K562 (cell line): ENCODE measurements at regions not wholly inside any gene's neighbourhood (a gene's known extent, or its start where the extent isn't known, plus 50 kb on each side); places are given as distances from the start of the nearest gene placed in this dataset.

ENCODE experiments used
- ATAC-seq: fragments of 200-7000 bp; cut with Tn5 transposase; 3 replicates; pipeline ENCODE4 v1.9.1; 2020; ENCODE audit warnings: moderate library complexity
- BruUV-seq: library from RNA; stranded (reverse); fragments of 400-500 nt; replicated peaks from 2 replicates; lab custom pipeline; 2021; lab: Mats Ljungman, UMichigan
- CTCF ChIA-PET: fragments of 300-600 bp; formaldehyde crosslinking; extraction: SDS; loops from one replicate; lab custom pipeline; 2021; ENCODE audit warnings: low intra/inter-chr PET ratio; lab: Yijun Ruan, JAX
- POLR2A ChIA-PET: fragments of 300-600, 350-650 bp; sonication (Branson Sonifier 250); formaldehyde crosslinking; extraction: SDS; loops from one replicate; lab custom pipeline; 2021; ENCODE audit warnings: antibody characterized with exemption, inconsistent platforms; lab: Yijun Ruan, JAX
- DNase-seq, 4 experiments: peaks; one replicate each; pipeline versions ENCODE4 v3.0.0 to v3.0.0-alpha.2; 2011 to 2018; ENCODE audit warnings: low spot score in 3 of 4, mixed read lengths in 3 of 4; ENCODE audit errors: extremely low read depth in 1 of 4
- FAIRE-seq: peaks from 2 replicates; lab custom pipeline; 2011; peaks lifted over from hg19 to GRCh38; lab: Jason Lieb, UNC
- H2AFZ ChIP-seq: 2 replicates; pipeline ENCODE4 v1.6.0; 2011; ENCODE audit warnings: low read depth, low read length, control low read depth, inconsistent platforms
- H3K27ac ChIP-seq: fragments of 200-600 bp; 3 replicates; pipeline ENCODE4 v1.8.0; 2011; ENCODE audit warnings: low read depth, mild to moderate bottlenecking, control low read depth, inconsistent platforms, low read length, moderate library complexity, mixed read lengths; ENCODE audit errors: extremely low read depth
- H3K27me3 ChIP-seq, 2 experiments: fragments of 300-600 bp in 1 of 2; 2 replicates in 1 of 2; 3 replicates in 1 of 2; pipeline versions ENCODE4 v1.6.0 to v1.8.0; 2011; ENCODE audit warnings: inconsistent platforms in 2 of 2, low read length in 2 of 2, mild to moderate bottlenecking in 1 of 2, mixed read lengths in 1 of 2, moderate library complexity in 1 of 2; ENCODE audit not compliant: control insufficient read depth in 2 of 2, insufficient read depth in 2 of 2
- H3K36me3 ChIP-seq: fragments of 300-600 bp; 3 replicates; pipeline ENCODE4 v1.8.0; 2011; ENCODE audit warnings: mild to moderate bottlenecking, low read length, inconsistent platforms; ENCODE audit not compliant: control insufficient read depth, insufficient read depth
- H3K4me1 ChIP-seq, 2 experiments: fragments of 200-600 bp in 1 of 2; replicated peaks in 1 of 2; 2 replicates in 1 of 2; 3 replicates in 1 of 2; pipeline versions ENCODE4 v1.5.1 to v1.8.0; 2011; ENCODE audit warnings: inconsistent platforms in 2 of 2, low read length in 2 of 2, mild to moderate bottlenecking in 1 of 2, mixed read lengths in 1 of 2, moderate library complexity in 1 of 2; ENCODE audit not compliant: control insufficient read depth in 2 of 2, insufficient read depth in 2 of 2
- H3K4me2 ChIP-seq: 2 replicates; pipeline ENCODE4 v1.6.1; 2011; ENCODE audit warnings: low read length, control low read depth, inconsistent platforms, mixed read lengths; ENCODE audit not compliant: insufficient read depth
- H3K4me3 ChIP-seq: fragments of 200-600 bp; sonication (generic), shearing (Covaris generic); 2 replicates; pipeline ENCODE4 v1.5.1; 2016; ENCODE audit warnings: control low read depth, inconsistent platforms
- H3K79me2 ChIP-seq: fragments of 200-600 bp; 3 replicates; pipeline ENCODE4 v1.8.0; 2011; ENCODE audit warnings: low read length, inconsistent platforms; ENCODE audit not compliant: control insufficient read depth, insufficient read depth
- H3K9ac ChIP-seq, 2 experiments: 2 replicates each; pipeline versions ENCODE4 v1.6.0 to v1.6.1; 2011; ENCODE audit warnings: low read depth in 2 of 2, low read length in 2 of 2, control low read depth in 1 of 2, inconsistent platforms in 1 of 2, mild to moderate bottlenecking in 1 of 2, mixed read lengths in 1 of 2; ENCODE audit not compliant: insufficient read depth in 1 of 2
- H3K9me1 ChIP-seq: one replicate; pipeline ENCODE4 v1.6.0; 2011; ENCODE audit warnings: inconsistent platforms, mild to moderate bottlenecking, low read length, moderate library complexity; ENCODE audit not compliant: control insufficient read depth, insufficient read depth
- H3K9me3 ChIP-seq: replicated peaks from 2 replicates; pipeline ENCODE4 v1.5.1; 2011; ENCODE audit warnings: low read depth, low read length, inconsistent platforms; ENCODE audit not compliant: control insufficient read depth, insufficient read depth
- H4K20me1 ChIP-seq: replicated peaks from 2 replicates; pipeline ENCODE4 v1.6.1; 2011; ENCODE audit warnings: low read length, inconsistent platforms, mixed read lengths; ENCODE audit not compliant: control insufficient read depth, insufficient read depth
- CHD1 ChIP-seq: fragments of 200-600 bp; sonication (generic); IDR thresholded peaks from one replicate; pipeline ENCODE4 v1.6.1; 2012; ENCODE audit warnings: mild to moderate bottlenecking, moderate library complexity, low read length, inconsistent platforms
- CSDE1 ChIP-seq, 2 experiments: fragments of 450-650 bp; IDR thresholded peaks; 2 replicates each; pipeline ENCODE4 v1.6.1; 2016; ENCODE audit warnings: mild to moderate bottlenecking in 1 of 2
- DACH1 ChIP-seq: fragments of 450-650 bp; IDR thresholded peaks from 2 replicates; pipeline ENCODE4 v1.6.1; 2018; ENCODE audit not compliant: partially characterized antibody
- FOS ChIP-seq: IDR thresholded peaks from 3 replicates; pipeline ENCODE4 v1.6.1; 2011; ENCODE audit not compliant: insufficient read length; ENCODE audit errors: extremely low read depth
- HOXB6 ChIP-seq: fragments of 250-450 bp; sonication (Bioruptor Pico); IDR thresholded peaks from 2 replicates; pipeline ENCODE4 v1.5.1; 2022; ENCODE audit warnings: mild to moderate bottlenecking, borderline replicate concordance
- KDM2B ChIP-seq: fragments of 250-450 bp; sonication (Bioruptor Pico); IDR thresholded peaks from 2 replicates; pipeline ENCODE4 v1.8.0; 2021; ENCODE audit warnings: mild to moderate bottlenecking, moderate library complexity
- MCM3 ChIP-seq: fragments of 450-650 bp; IDR thresholded peaks from 2 replicates; pipeline ENCODE4 v1.6.1; 2016
- NELFE ChIP-seq: IDR thresholded peaks from 2 replicates; pipeline ENCODE4 v1.6.1; 2011; ENCODE audit warnings: mild to moderate bottlenecking; ENCODE audit not compliant: insufficient read depth, insufficient read length
- RAD21 ChIP-seq, 2 experiments: fragments of 250-450 bp in 1 of 2; fragments of 450-650 bp in 1 of 2; sonication (Bioruptor Pico) in 1 of 2; formaldehyde crosslinking in 1 of 2; IDR thresholded peaks in 1 of 2; conservative IDR thresholded peaks in 1 of 2; 2 replicates each; pipeline versions ENCODE4 v1.4.0 to v1.8.0; 2020 to 2022; ENCODE audit warnings: mild to moderate bottlenecking in 2 of 2, moderate library complexity in 1 of 2
- SP1 ChIP-seq: sonication (generic); formaldehyde crosslinking; IDR thresholded peaks from 2 replicates; pipeline ENCODE4 v1.8.1; 2022; ENCODE audit warnings: mild to moderate bottlenecking, missing genetic modification reagents
- YBX1 ChIP-seq: fragments of 450-650 bp; IDR thresholded peaks from 2 replicates; pipeline ENCODE4 v1.7.1; 2016; ENCODE audit warnings: mild to moderate bottlenecking
- ZNF518B ChIP-seq: fragments of 250-450 bp; sonication (Bioruptor Pico); IDR thresholded peaks from 2 replicates; pipeline ENCODE4 v1.5.0; 2021; ENCODE audit warnings: mild to moderate bottlenecking, moderate library complexity
- WGBS: fragments of 100-300 bp; shearing (Covaris generic); methylation state at CpG from one replicate; pipeline ENCODE4 v1.1.6; 2016; ENCODE audit warnings: low coverage, mixed read lengths; ENCODE audit not compliant: insufficient coverage; ENCODE audit errors: missing lambda C conversion rate; 5-methylcytosine and 5-hydroxymethylcytosine counted together
- in situ Hi-C: fragments of 300-500 bp; cut with MboI; formaldehyde crosslinking; loops from 4 replicates; pipeline ENCODE4 v1.15.0; 2018; ENCODE audit warnings: inconsistent platforms, mixed read lengths
- intact Hi-C: fragments of 100-400 bp; cut with micrococcal nuclease; formaldehyde crosslinking; loops from 2 replicates; pipeline ENCODE4 v1.14.2; 2022
- TF ChIP-seq, protein P1 (sequence below): fragments of 250-450 bp; sonication (Bioruptor Pico); IDR thresholded peaks from 2 replicates; pipeline ENCODE4 v1.8.0; 2022; ENCODE audit warnings: inconsistent platforms, mild to moderate bottlenecking, moderate library complexity, borderline replicate concordance
- TF ChIP-seq, protein P2 (sequence below): sonication (generic); formaldehyde crosslinking; IDR thresholded peaks from 2 replicates; pipeline ENCODE4 v1.8.0; 2023; ENCODE audit warnings: mild to moderate bottlenecking, missing genetic modification reagents

DNA sequence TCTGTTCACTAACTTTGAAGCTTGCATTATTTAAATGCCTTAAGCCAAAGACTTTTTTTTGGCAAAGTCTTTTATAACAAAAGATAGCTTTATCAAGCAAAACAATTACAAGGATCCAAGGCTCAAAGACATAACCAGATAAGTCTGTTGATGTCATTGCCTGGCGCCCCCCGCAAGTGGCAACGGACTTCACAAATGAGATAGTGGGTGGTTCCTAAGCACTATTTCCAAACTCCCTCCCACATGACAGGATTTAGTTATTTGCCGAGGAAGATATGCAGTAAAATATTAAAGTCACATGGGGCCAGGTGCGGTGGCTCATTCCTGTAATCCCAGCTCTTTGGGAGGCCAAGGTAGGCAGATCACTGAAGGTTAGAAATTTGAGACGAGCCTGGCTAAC, 194.2 kb upstream of the DDI1 start:
- H3K4me2 ChIP-seq = no peak overlapping the region
- WGBS = 2% methylated on average over 6 of the region's 6 CpGs
- intact Hi-C loops (no loop called here), in situ Hi-C loops (no loop called here)
- no peak overlapping the region for H3K4me3 ChIP-seq
- no peak for FAIRE-seq
- no peaks in the 10 kb centered on the region for H3K9me3 ChIP-seq
- H3K9ac ChIP-seq = no peak overlapping the region
- CTCF ChIA-PET = no interaction called here
- no peaks in the 10 kb centered on the region for H3K9me1 ChIP-seq
- H3K27me3 ChIP-seq = no peaks in the 10 kb centered on the region
- no peak for DNase-seq
- H3K79me2 ChIP-seq = no peaks in the 10 kb centered on the region
- no peak overlapping the region for H3K27ac ChIP-seq
- POLR2A ChIA-PET = no interaction called here
- no peaks in the 10 kb centered on the region for H3K4me1 ChIP-seq
- BruUV-seq = no TSS peak
- no peak for TF ChIP-seq HOXB6 (CRISPR knock-in tag)
- no peak for TF ChIP-seq RAD21 (CRISPR knock-in tag; conservative IDR thresholded peaks at IDR 0.05 in 1 of 2, IDR thresholded peaks at IDR 0.05 in 1 of 2)
- TF ChIP-seq SP1 = no peak
- TF ChIP-seq CHD1 = no peak
- no peak for TF ChIP-seq FOS
- TF ChIP-seq DACH1 = no peak
- TF ChIP-seq, protein P1, sequence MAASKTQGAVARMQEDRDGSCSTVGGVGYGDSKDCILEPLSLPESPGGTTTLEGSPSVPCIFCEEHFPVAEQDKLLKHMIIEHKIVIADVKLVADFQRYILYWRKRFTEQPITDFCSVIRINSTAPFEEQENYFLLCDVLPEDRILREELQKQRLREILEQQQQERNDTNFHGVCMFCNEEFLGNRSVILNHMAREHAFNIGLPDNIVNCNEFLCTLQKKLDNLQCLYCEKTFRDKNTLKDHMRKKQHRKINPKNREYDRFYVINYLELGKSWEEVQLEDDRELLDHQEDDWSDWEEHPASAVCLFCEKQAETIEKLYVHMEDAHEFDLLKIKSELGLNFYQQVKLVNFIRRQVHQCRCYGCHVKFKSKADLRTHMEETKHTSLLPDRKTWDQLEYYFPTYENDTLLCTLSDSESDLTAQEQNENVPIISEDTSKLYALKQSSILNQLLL (CRISPR knock-in tag) = no peak
- TF ChIP-seq CSDE1 (IDR thresholded peaks at IDR 0.05) = no peak
- TF ChIP-seq, protein P2, sequence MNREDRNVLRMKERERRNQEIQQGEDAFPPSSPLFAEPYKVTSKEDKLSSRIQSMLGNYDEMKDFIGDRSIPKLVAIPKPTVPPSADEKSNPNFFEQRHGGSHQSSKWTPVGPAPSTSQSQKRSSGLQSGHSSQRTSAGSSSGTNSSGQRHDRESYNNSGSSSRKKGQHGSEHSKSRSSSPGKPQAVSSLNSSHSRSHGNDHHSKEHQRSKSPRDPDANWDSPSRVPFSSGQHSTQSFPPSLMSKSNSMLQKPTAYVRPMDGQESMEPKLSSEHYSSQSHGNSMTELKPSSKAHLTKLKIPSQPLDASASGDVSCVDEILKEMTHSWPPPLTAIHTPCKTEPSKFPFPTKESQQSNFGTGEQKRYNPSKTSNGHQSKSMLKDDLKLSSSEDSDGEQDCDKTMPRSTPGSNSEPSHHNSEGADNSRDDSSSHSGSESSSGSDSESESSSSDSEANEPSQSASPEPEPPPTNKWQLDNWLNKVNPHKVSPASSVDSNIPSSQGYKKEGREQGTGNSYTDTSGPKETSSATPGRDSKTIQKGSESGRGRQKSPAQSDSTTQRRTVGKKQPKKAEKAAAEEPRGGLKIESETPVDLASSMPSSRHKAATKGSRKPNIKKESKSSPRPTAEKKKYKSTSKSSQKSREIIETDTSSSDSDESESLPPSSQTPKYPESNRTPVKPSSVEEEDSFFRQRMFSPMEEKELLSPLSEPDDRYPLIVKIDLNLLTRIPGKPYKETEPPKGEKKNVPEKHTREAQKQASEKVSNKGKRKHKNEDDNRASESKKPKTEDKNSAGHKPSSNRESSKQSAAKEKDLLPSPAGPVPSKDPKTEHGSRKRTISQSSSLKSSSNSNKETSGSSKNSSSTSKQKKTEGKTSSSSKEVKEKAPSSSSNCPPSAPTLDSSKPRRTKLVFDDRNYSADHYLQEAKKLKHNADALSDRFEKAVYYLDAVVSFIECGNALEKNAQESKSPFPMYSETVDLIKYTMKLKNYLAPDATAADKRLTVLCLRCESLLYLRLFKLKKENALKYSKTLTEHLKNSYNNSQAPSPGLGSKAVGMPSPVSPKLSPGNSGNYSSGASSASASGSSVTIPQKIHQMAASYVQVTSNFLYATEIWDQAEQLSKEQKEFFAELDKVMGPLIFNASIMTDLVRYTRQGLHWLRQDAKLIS (CRISPR knock-in tag) = no peak
- TF ChIP-seq MCM3 = no peak
- TF ChIP-seq ZNF518B = no peak
- TF ChIP-seq NELFE = no peak
- no peak for TF ChIP-seq YBX1
- no peak for TF ChIP-seq KDM2B (CRISPR knock-in tag)
- H2AFZ ChIP-seq = no peak overlapping the region
- H3K36me3 ChIP-seq = no peaks in the 10 kb centered on the region
- H4K20me1 ChIP-seq = no peaks in the 10 kb centered on the region
- no peak for ATAC-seq
